ENCODE measurements at regions not wholly inside any gene's neighbourhood (a gene's known extent, or its start where the extent isn't known, plus 50 kb on each side); places are given as distances from the start of the nearest gene placed in this dataset.
A peak's percentile ranks its signal among the peaks of the same experiment; 100 is the strongest.

GRCh38 chr10:33412653-33413361, 78.3 kb upstream of the NRP1 start:
- TF ChIP-seq CTCF (IDR thresholded peaks at IDR 0.05) (no peak), POLR2A (IDR thresholded peaks at IDR 0.05) (no peak), POLR2AphosphoS5 (IDR thresholded peaks at IDR 0.05) (peak in 3 of 4 donors; percentile 37 to 58 (median 50))

All from sigmoid colon (tissue), 4 donors.